ENCODE measurements at regions not wholly inside any gene's neighbourhood (a gene's known extent, or its start where the extent isn't known, plus 50 kb on each side); places are given as distances from the start of the nearest gene placed in this dataset.

DNA sequence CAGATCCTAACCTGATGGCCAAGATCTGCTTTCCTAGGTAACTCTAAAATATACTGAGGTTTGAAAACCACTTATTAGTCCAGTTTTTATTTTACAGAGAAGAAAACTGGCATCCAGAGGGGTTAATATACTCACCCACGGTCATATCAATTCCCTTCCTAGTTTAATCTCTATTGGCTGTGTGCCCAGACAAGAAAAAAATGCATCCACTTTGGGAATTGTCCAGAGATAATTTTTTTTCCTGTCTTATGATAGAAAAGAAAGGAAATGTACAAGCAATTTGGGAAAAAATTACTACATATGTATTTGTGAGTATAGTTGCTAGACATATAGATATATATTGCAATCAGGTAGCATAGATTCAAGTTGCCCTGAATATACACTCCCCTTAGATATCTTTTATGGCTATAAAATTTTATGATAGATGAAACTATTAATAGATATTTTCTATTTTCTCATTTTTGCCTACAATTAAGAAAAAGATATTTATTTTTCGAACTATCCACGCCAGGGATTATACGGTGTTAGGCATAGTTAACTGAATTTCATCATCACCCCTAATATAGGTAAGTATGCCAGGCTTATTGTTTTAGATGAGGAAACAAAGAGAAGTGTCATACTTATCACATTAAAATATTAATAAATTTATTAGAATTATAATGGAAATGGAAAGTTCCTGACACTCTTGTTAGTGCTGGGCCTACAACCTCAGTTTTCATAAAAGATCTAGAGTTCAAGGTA is 100.5 kb upstream of the SLC38A2 start:
- no peaks in the 10 kb centered on the region for H3K9me3 Mint-ChIP-seq (ENCODE audit: low read depth)
- H3K27ac Mint-ChIP-seq: peak overlapping the region; percentile 69
- ChIA-PET POLR2A (no interaction called here), CTCF (interaction anchor here (1.4 kb wide), 1 partner anchor 72 kb away, joined by 3 read pairs; no protein-coding TSS in a partner anchor)
- no peaks in the 10 kb centered on the region for H3K27me3 Mint-ChIP-seq
- no peak overlapping the region for H3K4me3 Mint-ChIP-seq
- peaks cover 19% of the 10 kb centered on the region for H3K4me1 Mint-ChIP-seq
- no peaks in the 10 kb centered on the region for H3K36me3 Mint-ChIP-seq (ENCODE audit: low read depth)
- ATAC-seq (no peak), DNase-seq (no peak)
- intact Hi-C loops (cut with DNase I, micrococcal nuclease): loop anchor here in 1 of 2 experiments (5.0 kb wide), 1 partner anchor 44 kb away; no protein-coding TSS in a partner anchor

DNA sequence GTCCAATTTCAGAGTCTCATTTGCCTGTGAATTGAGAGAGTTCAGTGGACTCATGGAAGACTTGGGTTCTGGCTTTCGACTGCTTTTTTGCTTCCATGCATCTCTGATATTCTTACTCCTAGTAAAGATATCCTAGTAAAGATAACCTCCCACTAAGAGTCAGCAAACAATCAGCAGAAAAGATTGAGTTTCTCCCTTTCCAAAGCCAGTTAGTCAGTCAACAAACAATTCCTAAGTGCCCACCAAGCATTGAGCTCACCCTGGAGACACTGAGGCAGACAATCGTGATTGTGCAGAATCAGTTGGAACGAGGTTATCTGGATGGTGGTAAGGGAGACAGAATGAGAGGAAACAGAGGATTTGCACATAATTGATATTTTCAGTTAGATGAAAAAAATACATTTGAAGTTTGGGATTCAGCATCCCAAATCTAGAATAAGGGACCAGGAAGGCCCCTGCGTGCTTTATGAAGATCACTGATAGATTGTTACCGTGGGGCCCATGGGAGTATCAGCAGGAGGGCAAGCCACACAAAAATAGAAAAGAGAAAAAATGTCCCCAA is 99.7 kb upstream of the SLC38A2 start:
- no peak for DNase-seq
- H3K9me3 Mint-ChIP-seq (ENCODE audit: low read depth): no peaks in the 10 kb centered on the region
- ATAC-seq: no peak
- no peaks in the 10 kb centered on the region for H3K36me3 Mint-ChIP-seq (ENCODE audit: low read depth)
- H3K27me3 Mint-ChIP-seq: no peaks in the 10 kb centered on the region
- POLR2A ChIA-PET: no interaction called here
- intact Hi-C loops (cut with DNase I, micrococcal nuclease): loop anchor here in 1 of 2 experiments (5.0 kb wide), 1 partner anchor 45 kb away; no protein-coding TSS in a partner anchor
- H3K27ac Mint-ChIP-seq: no peak overlapping the region
- CTCF ChIA-PET: no interaction called here
- peaks cover 17% of the 10 kb centered on the region for H3K4me1 Mint-ChIP-seq
- no peak overlapping the region for H3K4me3 Mint-ChIP-seq

DNA sequence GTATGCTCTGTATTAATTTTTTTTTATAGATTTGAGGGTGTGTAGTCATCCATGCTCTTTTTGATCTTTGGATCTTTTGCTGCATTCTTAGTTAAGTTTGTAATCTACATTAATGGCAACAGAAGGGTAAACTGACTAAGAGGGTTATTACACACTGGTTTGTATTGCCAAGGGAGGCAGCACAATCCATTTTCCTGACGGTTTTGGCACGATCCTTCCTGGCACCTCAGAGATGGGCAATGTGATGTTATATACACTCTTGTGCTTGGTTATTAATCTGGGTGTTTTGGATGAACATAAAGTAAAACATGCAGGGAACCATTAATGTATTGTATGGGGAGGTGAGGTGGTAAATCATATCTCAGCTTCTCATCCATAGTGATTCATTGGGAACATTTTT is 98.8 kb upstream of the SLC38A2 start:
- H3K36me3 Mint-ChIP-seq (ENCODE audit: low read depth): no peaks in the 10 kb centered on the region
- no peak for DNase-seq

DNA sequence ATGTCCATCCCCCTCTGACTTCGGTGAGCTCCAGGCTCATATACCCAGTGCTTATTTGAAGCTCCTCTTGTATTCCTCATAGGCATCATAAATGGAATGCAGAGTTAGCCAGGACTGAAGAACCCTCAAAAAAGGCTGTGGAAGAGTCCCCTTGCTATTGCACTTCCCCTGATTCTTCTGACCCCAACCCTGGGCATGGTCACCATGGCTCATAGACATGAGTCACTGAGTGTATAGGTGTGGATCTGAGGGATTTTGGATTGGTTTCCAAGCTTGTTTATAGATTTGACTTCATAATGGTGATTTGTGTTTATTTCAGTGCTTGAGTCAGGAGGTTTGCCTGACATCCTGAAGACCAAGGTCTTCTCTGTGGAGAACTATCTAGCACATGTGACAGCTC is 98.4 kb upstream of the SLC38A2 start:
- no peaks in the 10 kb centered on the region for H3K9me3 Mint-ChIP-seq (ENCODE audit: low read depth)
- no peak overlapping the region for H3K27ac Mint-ChIP-seq
- H3K27me3 Mint-ChIP-seq: no peaks in the 10 kb centered on the region
- CTCF ChIA-PET: interaction anchor here (0.6 to 1.4 kb wide), 3 partner anchors 10 to 1063 kb away, joined by 3 to 7 read pairs (median 3); no protein-coding TSS in a partner anchor
- ATAC-seq: no peak
- POLR2A ChIA-PET: no interaction called here
- H3K4me3 Mint-ChIP-seq: no peak overlapping the region
- H3K4me1 Mint-ChIP-seq: peaks cover 17% of the 10 kb centered on the region
- no peak for DNase-seq
- no peaks in the 10 kb centered on the region for H3K36me3 Mint-ChIP-seq (ENCODE audit: low read depth)
- intact Hi-C loops (cut with DNase I, micrococcal nuclease): loop anchor here in 1 of 2 experiments (5.0 kb wide), 1 partner anchor 46 kb away; no protein-coding TSS in a partner anchor

More for the DNA sequence above, 98.8 kb upstream of the SLC38A2 start:
- H3K4me3 Mint-ChIP-seq: no peak overlapping the region
- POLR2A ChIA-PET: no interaction called here
- peaks cover 17% of the 10 kb centered on the region for H3K4me1 Mint-ChIP-seq
- no peaks in the 10 kb centered on the region for H3K9me3 Mint-ChIP-seq (ENCODE audit: low read depth)
- CTCF ChIA-PET: interaction anchor here (0.6 kb wide), 1 partner anchor 1062 kb away, joined by 3 read pairs; no protein-coding TSS in a partner anchor
- intact Hi-C loops (cut with DNase I, micrococcal nuclease): loop anchor here in 1 of 2 experiments (5.0 kb wide), 1 partner anchor 46 kb away; no protein-coding TSS in a partner anchor
- no peaks in the 10 kb centered on the region for H3K27me3 Mint-ChIP-seq
- H3K27ac Mint-ChIP-seq: no peak overlapping the region
- no peak for ATAC-seq

DNA sequence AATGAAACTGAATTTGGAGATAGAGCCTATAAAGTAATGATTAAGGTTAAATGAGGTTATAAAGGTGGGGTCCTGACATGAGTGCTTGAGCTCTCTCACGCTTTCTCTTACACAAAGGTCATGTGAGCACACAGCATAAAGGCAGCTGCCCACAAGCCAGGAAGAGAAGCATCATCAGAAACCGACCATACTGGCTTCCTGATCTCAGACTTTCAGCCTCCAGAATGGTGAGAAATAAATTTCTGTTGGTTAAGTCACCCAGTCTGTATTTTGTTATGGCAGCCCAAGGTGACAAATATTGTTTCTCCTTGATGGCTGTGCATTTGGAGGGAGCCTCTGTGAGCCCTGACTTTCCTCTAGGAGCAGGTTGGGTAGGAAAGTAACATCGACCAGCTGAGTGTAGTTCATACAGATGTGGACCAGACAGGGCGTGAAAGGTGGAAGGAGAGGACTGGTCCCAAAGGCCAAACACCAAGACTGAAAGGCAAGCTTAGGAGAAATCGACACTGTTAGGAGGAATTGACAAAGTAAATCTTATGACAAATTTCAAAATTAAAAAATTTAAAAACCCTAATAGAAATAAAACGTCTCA is 97.6 kb upstream of the SLC38A2 start:
- Mint-ChIP-seq H3K27me3 (no peaks in the 10 kb centered on the region), H3K4me1 (peaks cover 17% of the 10 kb centered on the region), H3K36me3 (ENCODE audit: low read depth) (no peaks in the 10 kb centered on the region), H3K4me3 (peak overlapping the region; percentile 30), H3K9me3 (ENCODE audit: low read depth) (no peaks in the 10 kb centered on the region), H3K27ac (peak overlapping the region; percentile 37)
- ChIA-PET POLR2A (no interaction called here), CTCF (interaction anchor here (0.8 to 1.7 kb wide), 4 partner anchors 10 to 53 kb away, joined by 3 to 7 read pairs (median 4); no protein-coding TSS in a partner anchor)
- DNase-seq (peak; percentile 52), ATAC-seq (peak; percentile 91)
- intact Hi-C loops (cut with DNase I, micrococcal nuclease): loop anchor here in 1 of 2 experiments (5.0 kb wide), 1 partner anchor 47 kb away; no protein-coding TSS in a partner anchor

DNA sequence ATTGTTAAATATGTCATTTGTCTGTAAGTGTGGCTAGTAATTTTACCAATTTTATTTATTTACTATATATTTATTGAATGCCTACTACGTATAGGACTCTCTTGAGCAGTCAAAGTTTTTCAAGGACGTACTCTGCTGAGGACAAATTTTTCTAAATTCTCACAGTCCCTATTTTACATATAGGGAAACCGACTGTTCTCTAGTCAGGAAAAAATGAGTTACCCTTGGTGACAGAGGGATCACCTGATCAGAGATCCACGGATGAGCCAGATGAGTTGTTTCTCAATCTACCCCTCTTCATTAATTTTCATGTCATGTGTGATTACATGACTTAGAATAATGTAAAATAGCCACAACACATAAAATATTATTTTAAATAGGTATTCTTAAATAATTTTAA is 96.2 kb upstream of the SLC38A2 start:
- intact Hi-C loops (cut with DNase I, micrococcal nuclease): no loop called here
- DNase-seq (no peak), ATAC-seq (no peak)
- ChIA-PET POLR2A (no interaction called here), CTCF (interaction anchor here (1.3 to 1.7 kb wide), 2 partner anchors 28 to 38 kb away, joined by 3 to 4 read pairs; no protein-coding TSS in a partner anchor)
- Mint-ChIP-seq H3K27ac (no peak overlapping the region), H3K36me3 (ENCODE audit: low read depth) (no peaks in the 10 kb centered on the region), H3K9me3 (ENCODE audit: low read depth) (peaks cover 2% of the 10 kb centered on the region), H3K4me3 (no peak overlapping the region), H3K27me3 (no peaks in the 10 kb centered on the region), H3K4me1 (peaks cover 16% of the 10 kb centered on the region)

DNA sequence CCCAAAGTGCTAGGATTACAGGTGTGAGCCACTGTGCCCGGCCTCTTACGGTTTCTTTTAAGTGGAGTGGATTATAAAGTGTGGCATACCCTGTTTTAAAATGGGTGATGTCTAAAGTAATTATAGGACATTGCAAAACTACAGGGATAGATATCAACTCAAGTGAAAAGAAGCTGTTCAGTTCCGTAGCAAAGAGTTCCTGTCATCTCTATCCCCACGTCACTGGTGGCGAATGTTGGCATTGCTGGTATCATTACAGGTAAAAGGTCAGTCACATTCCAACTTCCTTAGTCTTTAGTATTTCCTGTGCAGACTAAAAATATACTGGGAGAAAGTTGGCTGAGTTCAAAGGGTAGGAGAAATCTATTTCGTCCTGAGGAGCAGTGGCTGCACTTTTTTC is 95.6 kb upstream of the SLC38A2 start:
- Mint-ChIP-seq H3K9me3 (ENCODE audit: low read depth) (peaks cover 2% of the 10 kb centered on the region), H3K27ac (no peak overlapping the region), H3K36me3 (ENCODE audit: low read depth) (no peaks in the 10 kb centered on the region), H3K4me1 (peaks cover 12% of the 10 kb centered on the region), H3K4me3 (no peak overlapping the region), H3K27me3 (no peaks in the 10 kb centered on the region)
- CTCF ChIA-PET: no interaction called here
- ATAC-seq (no peak), DNase-seq (no peak)
- intact Hi-C loops (cut with DNase I, micrococcal nuclease): no loop called here
- POLR2A ChIA-PET: no interaction called here

DNA sequence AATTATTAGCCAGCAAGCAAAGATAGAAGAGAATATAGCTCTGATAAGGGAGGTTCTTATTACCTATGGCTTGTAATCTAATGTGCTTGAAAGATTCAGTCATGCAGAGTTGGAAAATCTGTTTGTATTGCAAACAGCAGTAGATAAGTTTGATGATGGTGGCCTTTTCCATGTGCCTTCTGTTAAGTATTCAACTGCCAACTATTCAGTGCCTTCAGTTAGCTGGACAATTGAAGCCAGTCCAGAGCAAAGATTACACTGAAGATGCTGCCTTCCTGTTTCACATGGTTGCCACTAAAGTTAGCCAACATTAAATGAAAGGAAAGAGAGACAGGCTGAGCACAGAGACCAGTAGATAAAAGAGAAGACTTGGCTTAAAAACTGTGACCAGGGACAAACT is 92.7 kb upstream of the SLC38A2 start:
- Mint-ChIP-seq H3K27me3 (no peaks in the 10 kb centered on the region), H3K4me3 (no peak overlapping the region), H3K27ac (no peak overlapping the region), H3K36me3 (ENCODE audit: low read depth) (no peaks in the 10 kb centered on the region), H3K9me3 (ENCODE audit: low read depth) (peaks cover 2% of the 10 kb centered on the region), H3K4me1 (peaks cover 21% of the 10 kb centered on the region)
- ATAC-seq (no peak), DNase-seq (no peak)
- POLR2A ChIA-PET: no interaction called here
- CTCF ChIA-PET: interaction anchor here (1.6 kb wide), 1 partner anchor 9 kb away, joined by 3 read pairs; no protein-coding TSS in a partner anchor
- intact Hi-C loops (cut with DNase I, micrococcal nuclease): no loop called here

DNA sequence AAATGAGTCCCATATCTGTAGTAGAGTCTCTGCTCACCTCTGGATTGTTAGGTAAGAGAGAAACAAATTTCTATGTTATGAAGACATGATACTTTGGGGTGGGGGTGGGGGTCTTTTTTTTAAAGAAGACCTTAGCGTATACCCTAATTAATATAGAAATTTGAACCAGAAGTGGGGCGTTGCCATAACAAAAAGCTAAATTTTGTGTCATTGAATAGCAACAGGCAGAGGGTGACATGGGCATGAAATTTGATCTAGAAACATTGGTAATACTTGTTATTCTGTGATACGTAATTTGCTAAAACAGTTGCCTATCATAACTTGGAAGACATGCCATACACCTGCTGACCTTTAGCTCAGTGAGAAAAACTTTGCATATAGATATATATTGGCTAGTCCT is 92.3 kb upstream of the SLC38A2 start:
- intact Hi-C loops (cut with DNase I, micrococcal nuclease): no loop called here
- DNase-seq (no peak), ATAC-seq (no peak)
- no peak overlapping the region for H3K4me3 Mint-ChIP-seq
- no peak overlapping the region for H3K27ac Mint-ChIP-seq
- ChIA-PET POLR2A (no interaction called here), CTCF (interaction anchor here (1.6 kb wide), 1 partner anchor 9 kb away, joined by 3 read pairs; no protein-coding TSS in a partner anchor)
- peaks cover 2% of the 10 kb centered on the region for H3K9me3 Mint-ChIP-seq (ENCODE audit: low read depth)
- peaks cover 21% of the 10 kb centered on the region for H3K4me1 Mint-ChIP-seq
- H3K27me3 Mint-ChIP-seq: no peaks in the 10 kb centered on the region
- H3K36me3 Mint-ChIP-seq (ENCODE audit: low read depth): no peaks in the 10 kb centered on the region

DNA sequence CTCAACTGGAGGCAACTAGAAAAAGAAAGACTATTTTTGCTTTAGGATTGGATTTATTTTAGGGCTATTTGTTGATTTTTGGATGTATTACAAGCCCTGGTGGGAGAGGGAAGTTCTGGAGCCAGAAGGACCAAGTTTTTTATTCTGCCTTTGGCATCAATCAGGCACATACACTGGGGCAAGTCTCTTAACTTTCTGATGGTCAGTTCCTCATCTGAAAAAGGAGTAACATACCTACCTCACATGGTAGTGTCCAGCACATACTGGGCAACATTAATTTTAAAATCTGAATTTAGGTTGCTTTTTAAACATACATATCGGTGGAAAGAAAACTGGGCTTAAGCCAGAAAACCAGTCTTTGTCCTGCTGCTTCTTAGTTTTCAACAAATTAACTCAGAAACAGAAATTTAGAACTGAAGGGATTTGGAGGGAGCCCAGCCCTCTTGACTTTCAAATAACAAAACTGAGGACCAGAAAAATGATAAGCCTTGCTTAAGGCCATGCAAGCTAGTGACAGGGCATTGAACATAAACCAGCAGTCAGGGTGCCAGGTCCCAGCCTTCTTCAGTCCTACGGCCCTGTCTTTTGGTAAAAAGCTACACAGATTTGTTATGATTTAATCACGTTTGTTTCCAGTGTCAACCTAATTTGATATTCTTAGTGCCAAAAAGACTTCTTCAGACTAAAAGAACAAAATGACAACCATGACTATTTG is 90.2 kb upstream of the SLC38A2 start:
- intact Hi-C loops (cut with DNase I, micrococcal nuclease): no loop called here
- Mint-ChIP-seq H3K9me3 (ENCODE audit: low read depth) (peaks cover 2% of the 10 kb centered on the region), H3K27ac (no peak overlapping the region), H3K4me3 (no peak overlapping the region), H3K36me3 (ENCODE audit: low read depth) (no peaks in the 10 kb centered on the region), H3K4me1 (peaks cover 37% of the 10 kb centered on the region), H3K27me3 (no peaks in the 10 kb centered on the region)
- CTCF ChIA-PET: no interaction called here
- POLR2A ChIA-PET: no interaction called here
- no peak for DNase-seq
- ATAC-seq: no peak

DNA sequence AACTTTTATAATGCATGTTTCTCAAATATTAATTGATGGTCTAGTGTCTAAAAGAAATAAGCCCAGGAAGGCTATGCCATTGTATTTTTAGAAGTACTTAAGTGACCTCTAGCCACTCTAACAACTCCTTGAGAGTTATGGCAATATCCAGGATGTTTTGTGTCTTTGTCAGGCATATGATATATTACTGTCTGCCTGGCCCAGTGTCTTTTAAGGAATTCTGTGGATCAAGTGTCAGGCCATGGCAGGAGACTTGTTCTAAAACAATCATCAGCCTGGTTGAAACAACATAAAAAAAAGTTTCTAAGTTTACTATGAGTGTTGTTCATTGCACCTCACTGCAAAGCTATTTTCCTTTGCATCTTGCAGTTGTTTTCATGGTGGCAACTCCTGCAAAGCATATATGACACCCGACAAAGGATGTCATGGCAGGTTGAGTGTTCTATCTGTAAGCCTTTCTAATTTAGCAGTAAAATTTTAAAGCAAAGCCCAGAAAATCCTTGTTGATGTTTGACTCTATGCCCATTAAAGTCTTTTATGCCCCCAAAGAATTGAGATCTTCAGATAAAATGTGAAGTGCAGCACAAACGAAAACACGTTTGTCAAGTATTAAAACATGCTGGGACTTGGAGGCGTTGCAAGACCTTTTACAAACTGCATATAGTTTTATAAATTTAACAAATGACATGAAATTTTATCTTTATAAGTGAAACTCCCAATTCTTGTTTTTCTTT is 89.5 kb upstream of the SLC38A2 start:
- ChIA-PET POLR2A (no interaction called here), CTCF (no interaction called here)
- H3K27me3 Mint-ChIP-seq: no peaks in the 10 kb centered on the region
- no peaks in the 10 kb centered on the region for H3K36me3 Mint-ChIP-seq (ENCODE audit: low read depth)
- intact Hi-C loops (cut with DNase I, micrococcal nuclease): loop anchor here in 1 of 2 experiments (2.0 kb wide), 2 partner anchors 31 to 61 kb away; no protein-coding TSS in a partner anchor
- peaks cover 2% of the 10 kb centered on the region for H3K9me3 Mint-ChIP-seq (ENCODE audit: low read depth)
- peaks cover 38% of the 10 kb centered on the region for H3K4me1 Mint-ChIP-seq
- no peak overlapping the region for H3K27ac Mint-ChIP-seq
- DNase-seq: no peak
- no peak for ATAC-seq
- no peak overlapping the region for H3K4me3 Mint-ChIP-seq

Data from activated CD4-positive, alpha-beta T cell treated with anti-CD3 and anti-CD28 coated beads for 36 hours (primary cell).